ENCODE measurements at regions not wholly inside any gene's neighbourhood (a gene's known extent, or its start where the extent isn't known, plus 50 kb on each side); places are given as distances from the start of the nearest gene placed in this dataset.

GRCh38 chr13:108444448-108444847 lies 174.9 kb downstream of the TNFSF13B start:
- Histone ChIP-seq H3K9me2 (ENCODE audit: low read depth, low read length) (no peaks in the 10 kb centered on the region), H3F3A (ENCODE audit: insufficient read depth, low read length) (no peaks in the 10 kb centered on the region), H3K4me3 (ENCODE audit: low read depth, low read length, poor library complexity, severe bottlenecking) (no peak overlapping the region), H4K20me1 (ENCODE audit: insufficient read depth, low read length) (no peaks in the 10 kb centered on the region), H3K4me1 (ENCODE audit: insufficient read depth, low read length, severe bottlenecking) (no peaks in the 10 kb centered on the region), H3K36me3 (ENCODE audit: insufficient read depth, low read length) (no peaks in the 10 kb centered on the region), H3K79me2 (ENCODE audit: insufficient read depth, low read length) (no peaks in the 10 kb centered on the region), H3K9ac (ENCODE audit: low read length) (no peak overlapping the region), H3K27me3 (ENCODE audit: insufficient read depth, low read length) (no peaks in the 10 kb centered on the region), H3K9me3 (ENCODE audit: low read length) (no peaks in the 10 kb centered on the region), H2AFZ (ENCODE audit: low read length) (no peak overlapping the region), H3K4me2 (ENCODE audit: low read length) (no peak overlapping the region), H3K27ac (ENCODE audit: low read depth, low read length, poor library complexity, severe bottlenecking) (no peak overlapping the region)
- TF ChIP-seq EZH2 (IDR thresholded peaks at IDR 0.05; ENCODE audit: borderline replicate concordance, low read length) (no peak), CTCF (IDR thresholded peaks at IDR 0.05; ENCODE audit: low read length) (no peak)

- Histone ChIP-seq H3K4me1 (ENCODE audit: insufficient read depth, low read length, severe bottlenecking) (no peaks in the 10 kb centered on the region), H3K9ac (ENCODE audit: low read length) (no peak overlapping the region), H3K36me3 (ENCODE audit: insufficient read depth, low read length) (no peaks in the 10 kb centered on the region), H4K20me1 (ENCODE audit: insufficient read depth, low read length) (no peaks in the 10 kb centered on the region), H3K4me2 (ENCODE audit: low read length) (no peak overlapping the region), H3K9me3 (ENCODE audit: low read length) (no peaks in the 10 kb centered on the region), H3K79me2 (ENCODE audit: insufficient read depth, low read length) (no peaks in the 10 kb centered on the region), H3K27me3 (ENCODE audit: insufficient read depth, low read length) (no peaks in the 10 kb centered on the region), H3K9me2 (ENCODE audit: low read depth, low read length) (no peaks in the 10 kb centered on the region), H2AFZ (ENCODE audit: low read length) (no peak overlapping the region), H3K4me3 (ENCODE audit: low read depth, low read length, poor library complexity, severe bottlenecking) (no peak overlapping the region), H3F3A (ENCODE audit: insufficient read depth, low read length) (no peaks in the 10 kb centered on the region), H3K27ac (ENCODE audit: low read depth, low read length, poor library complexity, severe bottlenecking) (no peak overlapping the region)
- TF ChIP-seq CTCF (IDR thresholded peaks at IDR 0.05; ENCODE audit: low read length) (no peak), EZH2 (IDR thresholded peaks at IDR 0.05; ENCODE audit: borderline replicate concordance, low read length) (no peak)
Observed at GRCh38 chr13:108448891-108449290, 179.4 kb downstream of the TNFSF13B start.

GRCh38 chr13:108451121-108451520 lies 178.3 kb upstream of the MYO16 start:
- Histone ChIP-seq H3K9me3 (ENCODE audit: low read length) (no peaks in the 10 kb centered on the region), H4K20me1 (ENCODE audit: insufficient read depth, low read length) (no peaks in the 10 kb centered on the region), H3K9me2 (ENCODE audit: low read depth, low read length) (no peaks in the 10 kb centered on the region), H2AFZ (ENCODE audit: low read length) (no peak overlapping the region), H3K4me3 (ENCODE audit: low read depth, low read length, poor library complexity, severe bottlenecking) (no peak overlapping the region), H3F3A (ENCODE audit: insufficient read depth, low read length) (no peaks in the 10 kb centered on the region), H3K9ac (ENCODE audit: low read length) (no peak overlapping the region), H3K27ac (ENCODE audit: low read depth, low read length, poor library complexity, severe bottlenecking) (no peak overlapping the region), H3K27me3 (ENCODE audit: insufficient read depth, low read length) (no peaks in the 10 kb centered on the region), H3K36me3 (ENCODE audit: insufficient read depth, low read length) (no peaks in the 10 kb centered on the region), H3K4me1 (ENCODE audit: insufficient read depth, low read length, severe bottlenecking) (no peaks in the 10 kb centered on the region), H3K4me2 (ENCODE audit: low read length) (no peak overlapping the region), H3K79me2 (ENCODE audit: insufficient read depth, low read length) (no peaks in the 10 kb centered on the region)
- no peak for TF ChIP-seq CTCF (IDR thresholded peaks at IDR 0.05; ENCODE audit: low read length)
- no peak for TF ChIP-seq EZH2 (IDR thresholded peaks at IDR 0.05; ENCODE audit: borderline replicate concordance, low read length)

All from OCI-LY1 (cell line).